SKM-1 (cell line): ENCODE measurements at regions not wholly inside any gene's neighbourhood (a gene's known extent, or its start where the extent isn't known, plus 50 kb on each side); places are given as distances from the start of the nearest gene placed in this dataset.
"Not testable (repeated sequence)": the region's sequence is repeated elsewhere in the genome, so short reads cannot be mapped to it uniquely, and the experiment has no call there.

ENCODE experiments used
- DNase-seq: peaks from one replicate; lab custom pipeline; 2025; ENCODE audit not compliant: unreplicated experiment; lab: John Stamatoyannopoulos, UW

- DNase-seq = no peak
Measured at GRCh38 chr5:28880936-28881335, 1842.5 kb upstream of the CDH9 start.

DNA sequence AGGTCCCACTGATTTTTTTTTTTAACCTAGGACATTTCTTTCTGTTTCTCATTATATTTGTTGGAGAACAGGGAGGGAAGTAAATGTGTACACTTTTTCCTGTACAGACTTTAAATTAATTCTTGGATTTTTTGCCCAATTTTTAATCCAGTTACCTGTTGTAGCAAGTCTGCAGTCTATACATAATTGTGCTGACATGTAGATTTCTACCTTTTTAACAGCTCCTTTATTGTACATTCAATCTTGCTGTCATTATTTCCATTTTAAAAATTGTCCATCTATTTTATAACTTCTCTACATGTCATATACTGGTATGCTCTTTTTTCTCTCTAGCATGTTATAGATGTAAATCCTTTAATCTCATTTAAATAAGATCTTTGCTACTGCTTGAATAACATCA lies 1838.7 kb upstream of the CDH9 start:
- no peak for DNase-seq

DNA sequence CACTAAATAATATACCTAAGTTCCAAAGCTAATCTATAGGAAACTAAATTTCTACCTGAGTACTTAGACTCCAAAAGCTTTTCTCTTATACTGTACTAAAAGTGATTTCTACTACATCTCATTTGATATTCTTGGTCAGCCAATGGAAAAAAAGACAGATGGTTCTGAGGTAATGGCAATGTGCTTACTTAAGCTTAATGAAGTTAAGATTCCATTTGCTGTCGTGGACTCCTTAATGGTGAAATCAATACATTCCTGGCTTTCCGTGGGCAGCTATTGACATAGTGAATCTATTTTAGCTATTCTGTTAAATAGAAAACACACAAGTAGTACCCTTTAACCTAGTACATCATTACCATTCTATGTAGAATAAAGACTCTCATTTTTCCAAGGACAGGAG lies 1825.6 kb upstream of the CDH9 start:
- DNase-seq = no peak

GRCh38 chr5:28862860-28863196 lies 1824.4 kb upstream of the CDH9 start:
- no peak for DNase-seq

DNA sequence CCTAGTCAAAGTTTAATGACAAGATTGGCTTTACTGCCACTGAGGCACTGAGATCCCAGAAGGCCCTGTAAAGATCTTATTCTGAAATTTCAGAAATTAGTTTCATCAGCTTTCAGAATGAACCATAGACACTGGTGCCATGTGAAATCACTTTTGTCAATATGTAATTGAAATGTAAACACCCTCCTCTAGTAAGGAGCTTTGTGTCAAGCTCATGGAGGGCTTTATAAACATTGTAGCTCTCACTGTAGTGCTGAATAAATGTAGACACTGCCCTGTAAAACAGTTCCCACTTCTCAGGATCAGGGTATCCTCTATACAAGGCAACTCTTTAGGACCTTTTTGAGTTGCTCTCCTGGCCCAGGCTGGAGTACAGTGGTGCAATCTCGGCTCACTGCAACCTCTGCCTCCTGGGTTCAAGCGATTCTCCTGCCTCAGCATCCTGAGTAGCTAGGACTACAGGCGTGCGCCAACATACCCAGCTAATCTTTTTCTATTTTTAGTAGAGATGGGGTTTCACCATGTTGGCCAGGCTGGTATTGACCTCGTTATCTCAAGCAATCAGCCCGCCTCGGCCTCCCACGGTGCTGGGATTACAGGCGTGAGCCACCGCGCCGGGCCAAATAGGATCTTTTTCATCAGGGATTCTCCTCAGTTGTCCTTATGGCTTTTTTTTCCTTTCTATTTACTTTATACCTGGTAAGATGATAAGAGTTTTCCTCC lies 1823.9 kb upstream of the CDH9 start:
- no peak for DNase-seq

- no peak for DNase-seq
Measured at GRCh38 chr5:28855626-28856025, 1817.2 kb upstream of the CDH9 start.

DNA sequence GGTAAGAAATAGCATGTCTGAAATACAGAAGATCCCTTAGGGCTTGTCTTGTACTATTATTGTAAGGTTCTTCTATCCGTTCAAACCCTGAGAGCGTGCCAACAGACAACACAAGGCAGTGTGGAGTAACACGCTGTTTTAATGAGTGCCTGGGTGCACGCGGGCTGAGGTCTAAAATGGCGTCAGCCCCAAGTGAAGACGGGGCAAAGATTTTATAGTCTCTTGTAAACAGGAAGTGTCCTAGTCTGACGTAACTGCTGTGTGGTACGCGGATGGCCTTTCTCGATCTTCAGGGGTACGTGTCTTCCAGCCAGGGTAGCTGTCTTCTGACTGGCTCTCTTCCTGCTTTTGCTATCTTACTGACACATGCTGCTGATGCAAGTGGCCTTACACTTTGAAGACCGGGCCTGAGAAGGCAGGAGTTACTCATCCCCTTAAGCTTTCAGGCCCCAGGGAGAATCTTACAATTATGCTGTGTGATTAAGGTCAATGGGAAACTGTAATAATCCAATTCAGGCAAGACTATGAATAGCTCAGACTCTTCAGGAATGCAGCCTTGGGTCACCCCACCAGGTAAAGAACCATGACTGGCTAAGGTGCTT lies 1812.0 kb upstream of the CDH9 start:
- DNase-seq = no peak

DNA sequence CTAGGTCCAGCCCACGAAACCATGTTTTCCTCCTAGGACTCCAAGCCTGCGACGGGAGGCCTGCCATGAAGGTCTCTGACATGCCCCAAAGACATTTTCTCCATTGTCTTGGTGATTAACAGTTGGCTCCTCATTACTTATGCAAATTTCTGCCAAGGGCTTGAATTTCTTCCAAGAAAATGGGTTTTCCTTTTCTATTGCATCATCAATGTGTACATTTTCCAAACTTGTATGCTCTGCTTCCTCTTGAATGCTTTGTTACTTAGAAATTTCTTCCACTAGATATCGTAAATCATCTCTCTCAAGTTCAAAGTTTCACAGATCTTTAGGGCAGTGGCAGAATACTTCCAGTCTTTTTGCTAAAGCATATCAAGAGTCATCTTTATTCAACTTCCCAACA lies 1792.7 kb upstream of the CDH9 start:
- no peak for DNase-seq

DNA sequence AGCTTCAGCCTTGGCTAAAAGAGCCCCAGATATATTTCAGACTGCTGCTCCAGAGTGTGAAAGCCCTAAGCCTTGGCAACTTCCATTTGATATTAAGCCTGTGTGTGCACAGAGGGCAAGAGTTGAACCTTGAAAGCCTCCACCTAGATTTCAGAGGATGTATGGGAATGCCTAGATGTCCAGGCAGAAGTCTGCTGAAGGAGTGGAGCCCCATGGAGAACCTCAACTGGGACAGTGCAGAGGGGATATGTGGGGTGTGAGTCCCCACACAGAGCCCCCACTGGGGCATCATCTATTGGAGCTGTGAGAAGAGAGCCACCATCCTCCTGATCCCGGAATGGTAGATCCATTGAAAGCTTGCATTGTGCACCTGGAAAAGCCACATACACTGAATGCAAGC lies 1784.8 kb upstream of the CDH9 start:
- DNase-seq = no peak

DNA sequence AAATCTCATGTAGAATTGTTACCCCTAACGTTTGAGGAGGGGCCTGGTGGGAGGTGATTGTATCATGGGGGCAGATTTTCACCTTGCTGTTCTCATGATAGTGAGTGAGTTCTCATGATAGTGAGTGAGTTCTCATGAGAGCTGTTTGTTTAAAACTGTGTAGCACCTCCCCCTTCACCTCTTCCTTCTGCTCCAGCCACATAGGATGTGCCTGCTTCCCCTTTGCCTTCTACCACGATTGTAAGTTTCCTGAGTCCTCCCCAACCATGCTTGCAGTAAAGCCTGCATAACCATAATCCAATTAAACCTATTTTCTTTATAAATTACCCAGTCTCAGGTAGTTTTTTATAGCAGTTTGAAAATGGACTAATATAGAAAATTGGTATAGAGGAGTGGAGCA lies 1783.7 kb upstream of the CDH9 start:
- DNase-seq = no peak

- no peak for DNase-seq
Measured at GRCh38 chr5:28810751-28811136, 1772.4 kb upstream of the CDH9 start.

DNA sequence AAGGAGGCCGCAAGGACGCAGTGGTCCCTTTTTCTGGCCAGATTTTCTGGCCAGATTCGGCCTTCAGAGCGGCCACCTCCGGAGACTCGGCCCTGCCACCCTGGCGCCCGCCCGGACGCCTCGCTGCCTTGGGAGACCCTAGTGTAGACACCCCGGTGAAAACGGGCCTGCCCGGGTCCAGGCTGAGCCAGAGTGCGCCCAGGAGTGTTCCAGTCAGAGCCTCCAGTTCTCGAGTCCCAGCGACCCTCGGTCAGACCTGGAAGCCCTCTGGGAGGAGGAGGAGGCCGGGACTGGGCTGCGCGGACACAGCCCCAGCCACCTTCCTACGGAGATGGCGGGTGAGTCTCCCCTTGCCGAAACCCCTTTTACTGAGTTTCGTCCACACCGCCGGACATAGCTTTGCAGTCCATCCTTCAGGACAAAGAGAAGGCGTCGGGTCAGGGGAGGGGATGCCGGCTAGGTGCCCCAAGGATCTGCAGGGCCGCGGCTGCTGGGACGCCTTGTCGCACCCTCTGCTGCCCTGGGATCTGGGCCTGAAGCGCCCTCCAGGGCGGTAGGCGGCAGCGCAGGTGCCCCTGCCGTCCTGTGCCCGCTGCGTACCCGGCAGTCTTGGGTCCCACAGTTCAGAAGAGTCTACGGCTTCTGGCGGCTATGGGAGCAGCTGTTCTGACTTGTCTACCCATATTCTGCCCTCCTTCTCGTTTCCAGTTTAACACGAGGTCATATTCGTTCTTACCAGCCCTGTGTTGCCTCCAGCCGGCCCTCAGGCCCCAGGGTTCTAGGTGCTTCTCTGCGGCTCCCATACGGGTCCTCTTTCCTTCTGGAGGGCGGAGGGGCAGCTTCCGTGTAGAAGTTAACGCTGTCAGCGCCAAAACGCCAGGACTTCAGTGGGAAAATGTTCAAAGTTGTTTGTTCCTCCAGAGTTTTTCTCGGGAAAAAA lies 1771.7 kb upstream of the CDH9 start:
- DNase-seq = no peak

DNA sequence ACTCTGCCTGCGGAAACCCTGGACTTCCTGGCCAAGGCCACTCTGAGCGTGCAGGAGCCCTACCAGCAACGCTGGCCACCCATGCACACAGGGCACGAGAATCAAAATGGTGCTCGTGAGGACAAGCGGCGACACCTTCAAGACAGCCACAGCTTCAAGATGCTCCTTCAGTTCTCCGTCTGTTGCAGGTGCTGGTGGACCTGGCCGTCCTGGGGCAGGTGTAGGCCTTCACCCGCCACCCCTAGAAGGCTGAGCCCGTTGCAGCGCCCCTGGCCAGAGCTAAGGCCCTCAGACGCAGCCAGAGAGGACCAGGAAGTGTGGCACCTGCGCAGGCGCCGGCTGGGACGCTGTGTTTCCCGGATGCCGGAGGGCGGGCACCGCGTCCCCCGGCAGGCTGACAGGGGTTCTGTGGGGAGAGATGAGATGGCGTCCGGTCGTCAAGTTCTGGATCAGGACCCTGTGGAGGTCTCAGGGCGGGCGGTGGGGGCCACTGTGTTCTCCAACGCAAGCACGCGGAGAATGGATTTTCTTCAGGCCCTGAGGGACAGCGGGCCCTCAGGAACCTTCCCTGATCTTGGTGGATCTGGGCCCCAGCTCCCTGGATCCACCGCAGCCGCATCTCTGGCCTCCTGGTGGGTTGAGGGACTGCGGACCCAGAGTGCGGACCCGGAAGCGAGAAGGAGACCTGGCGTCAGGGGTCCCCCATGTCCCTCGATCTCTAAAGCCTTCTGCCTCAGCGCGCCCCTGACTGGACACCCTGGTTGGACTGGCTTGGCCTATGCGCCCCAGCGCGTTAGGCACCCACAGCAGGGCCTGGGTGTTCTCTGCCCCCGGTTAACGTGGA lies 1770.8 kb upstream of the CDH9 start:
- no peak for DNase-seq

DNA sequence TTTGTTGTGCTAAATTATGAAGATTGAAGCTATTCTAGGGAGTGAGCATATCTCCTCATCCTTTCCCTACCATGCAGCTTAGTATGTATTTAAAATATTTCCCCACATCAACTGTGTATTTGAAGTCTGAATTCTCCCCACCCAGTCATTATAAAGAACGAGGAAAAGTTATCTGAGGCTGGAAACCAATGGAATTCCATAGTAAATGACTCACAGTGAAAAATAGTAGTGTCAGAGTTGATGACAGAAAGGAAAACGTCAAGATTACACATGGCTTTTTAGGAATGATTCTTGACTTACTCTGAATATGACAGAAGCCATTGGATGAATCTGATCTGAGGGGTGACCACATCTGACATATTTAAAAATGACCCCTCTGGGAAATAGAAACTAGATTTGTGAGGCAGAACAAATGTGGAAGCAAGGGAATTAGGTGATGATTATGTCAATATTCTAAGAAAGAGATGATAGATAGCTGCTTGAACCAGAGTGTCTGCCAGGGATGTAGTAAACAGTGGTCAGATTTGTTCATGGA lies 1768.9 kb upstream of the CDH9 start:
- no peak for DNase-seq

DNA sequence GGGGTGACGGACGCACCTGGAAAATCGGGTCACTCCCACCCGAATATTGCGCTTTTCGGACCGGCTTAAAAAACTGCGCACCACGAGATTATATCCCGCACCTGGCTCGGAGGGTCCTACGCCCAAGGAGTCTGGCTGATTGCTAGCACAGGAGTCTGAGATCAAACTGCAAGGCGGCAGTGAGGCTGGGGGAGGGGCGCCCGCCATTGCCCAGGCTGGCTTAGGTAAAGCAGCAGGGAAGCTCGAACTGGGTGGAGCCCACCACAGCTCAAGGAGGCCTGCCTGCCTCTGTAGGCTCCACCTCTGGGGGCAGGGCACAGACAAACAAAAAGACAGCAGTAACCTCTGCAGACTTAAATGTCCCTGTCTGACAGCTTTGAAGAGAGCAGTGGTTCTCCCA lies 1760.6 kb upstream of the CDH9 start:
- DNase-seq = not testable (repeated sequence)

DNA sequence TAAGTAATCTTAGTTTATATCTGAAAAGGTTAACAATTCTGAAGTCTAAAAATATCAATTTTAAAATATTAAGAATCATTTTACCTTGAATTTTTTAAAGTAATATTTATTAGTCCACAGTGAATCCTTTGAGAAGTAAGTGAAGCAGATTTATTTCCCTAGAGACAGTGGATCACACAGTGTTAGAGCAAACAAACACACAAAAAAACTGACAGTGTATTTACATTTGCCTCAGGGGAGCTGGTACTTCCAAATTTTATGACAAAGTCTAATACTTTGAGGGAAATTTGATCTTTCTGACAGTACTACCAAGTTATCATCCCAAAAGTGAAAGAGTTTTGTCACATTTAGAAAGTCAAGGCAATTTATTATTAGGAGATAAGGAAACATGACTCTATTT lies 1750.6 kb upstream of the CDH9 start:
- no peak for DNase-seq

- no peak for DNase-seq
Measured at GRCh38 chr5:28780083-28780692, 1741.8 kb upstream of the CDH9 start.

DNA sequence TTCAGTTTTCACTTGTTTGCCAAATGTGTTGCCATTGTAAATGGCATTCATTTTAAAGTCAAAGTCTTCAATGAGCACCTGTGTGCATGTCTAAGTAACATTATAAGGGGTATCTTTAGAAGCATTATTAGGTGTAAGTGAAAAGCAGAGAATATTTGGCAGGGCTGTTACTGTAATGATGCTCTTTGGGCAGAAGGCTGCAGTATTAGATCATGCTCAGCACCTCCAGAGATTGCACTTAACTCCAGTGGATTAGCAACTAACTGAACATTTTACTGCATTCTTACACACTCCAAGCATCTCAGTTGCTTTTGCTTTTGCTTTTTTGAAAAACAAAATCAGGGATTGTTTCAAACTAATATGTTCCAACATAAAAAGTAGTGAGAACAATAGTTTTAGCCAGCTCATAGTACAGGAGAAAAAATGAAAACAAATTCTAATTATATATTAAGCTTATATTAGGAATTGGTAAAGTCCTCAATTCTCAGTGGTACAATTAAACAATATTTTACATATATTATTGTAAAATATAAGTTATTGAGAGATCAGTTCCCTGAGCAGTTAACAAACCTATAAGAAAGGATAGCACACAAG lies 1740.9 kb upstream of the CDH9 start:
- no peak for DNase-seq

- no peak for DNase-seq
Measured at GRCh38 chr5:28770307-28770706, 1731.9 kb upstream of the CDH9 start.

GRCh38 chr5:28766565-28767158 lies 1728.3 kb upstream of the CDH9 start:
- peak; percentile 18 for DNase-seq
